T-helper 17 cell (primary cell): ENCODE measurements at regions not wholly inside any gene's neighbourhood (a gene's known extent, or its start where the extent isn't known, plus 50 kb on each side); places are given as distances from the start of the nearest gene placed in this dataset.

Experiments
- ATAC-seq: fragments of 150-1000 bp; cut with Tn5 transposase; 2 replicates; pipeline ENCODE4 v1.10.0; 2021; ENCODE audit warnings: mild to moderate bottlenecking, moderate library complexity
- DNase-seq, 3 donors: peaks; one replicate each; pipeline versions ENCODE4 v3.0.0 to v3.0.0-alpha.2; 2020 to 2021
- H3K9me3 ChIP-seq: one replicate; pipeline ENCODE4 v1.7.0; 2013; ENCODE audit warnings: low read length, mild to moderate bottlenecking; ENCODE audit not compliant: control insufficient read depth, poor library complexity, severe bottlenecking
- H3K27ac Mint-ChIP-seq: one replicate; pipeline ENCODE4 v1.8.0; 2022; ENCODE audit warnings: mild to moderate bottlenecking, moderate library complexity, mixed read lengths
- H3K27me3 Mint-ChIP-seq: one replicate; pipeline ENCODE4 v1.8.0; 2022; ENCODE audit warnings: mixed read lengths
- H3K36me3 Mint-ChIP-seq: one replicate; pipeline ENCODE4 v1.8.0; 2022; ENCODE audit warnings: low read depth, mixed read lengths
- H3K4me1 Mint-ChIP-seq: one replicate; pipeline ENCODE4 v1.8.0; 2022; ENCODE audit warnings: mild to moderate bottlenecking, mixed read lengths
- H3K4me3 Mint-ChIP-seq: one replicate; pipeline ENCODE4 v1.8.0; 2022; ENCODE audit warnings: mild to moderate bottlenecking, moderate library complexity, mixed read lengths

DNA sequence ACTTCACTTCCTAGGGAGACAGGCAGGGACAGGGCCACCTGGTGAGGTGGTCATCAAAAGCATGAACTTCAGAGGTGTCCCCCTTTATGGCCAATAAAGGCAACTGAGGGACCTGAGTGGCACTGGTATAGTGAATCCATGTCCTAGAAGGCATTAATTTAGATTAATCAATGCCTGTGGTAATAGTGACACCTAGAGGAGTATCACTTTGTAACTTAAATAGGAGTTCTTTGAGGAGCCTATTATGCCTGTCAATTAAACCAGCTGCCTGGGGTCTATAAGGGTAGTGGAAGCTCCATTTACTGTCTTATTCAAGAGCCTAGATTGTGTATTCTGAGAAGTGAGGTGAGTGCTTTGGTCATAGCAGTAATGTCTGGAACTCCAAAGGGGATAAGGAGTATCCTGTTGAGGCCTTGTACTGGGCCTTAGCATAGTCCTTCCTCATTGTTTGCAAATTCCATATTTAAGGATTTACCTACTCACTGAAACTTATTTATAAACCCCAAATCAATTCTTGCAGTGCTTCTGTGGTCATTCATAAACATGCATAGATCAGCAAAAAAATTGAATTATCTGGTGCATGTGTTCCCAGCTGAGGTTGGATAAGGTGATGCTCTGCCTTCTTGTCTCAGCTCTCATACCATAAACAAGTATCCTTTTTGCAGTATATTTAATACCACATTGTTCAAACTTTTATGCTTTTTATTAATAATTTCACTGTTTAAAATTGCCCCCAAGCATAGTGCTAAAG, 213.8 kb upstream of the RADX start:
- no peak for ATAC-seq
- no peak for DNase-seq
- Mint-ChIP-seq H3K4me3 (no peak overlapping the region), H3K27me3 (no peaks in the 10 kb centered on the region), H3K27ac (no peak overlapping the region), H3K36me3 (no peaks in the 10 kb centered on the region), H3K4me1 (no peaks in the 10 kb centered on the region)
- H3K9me3 ChIP-seq = no peaks in the 10 kb centered on the region

DNA sequence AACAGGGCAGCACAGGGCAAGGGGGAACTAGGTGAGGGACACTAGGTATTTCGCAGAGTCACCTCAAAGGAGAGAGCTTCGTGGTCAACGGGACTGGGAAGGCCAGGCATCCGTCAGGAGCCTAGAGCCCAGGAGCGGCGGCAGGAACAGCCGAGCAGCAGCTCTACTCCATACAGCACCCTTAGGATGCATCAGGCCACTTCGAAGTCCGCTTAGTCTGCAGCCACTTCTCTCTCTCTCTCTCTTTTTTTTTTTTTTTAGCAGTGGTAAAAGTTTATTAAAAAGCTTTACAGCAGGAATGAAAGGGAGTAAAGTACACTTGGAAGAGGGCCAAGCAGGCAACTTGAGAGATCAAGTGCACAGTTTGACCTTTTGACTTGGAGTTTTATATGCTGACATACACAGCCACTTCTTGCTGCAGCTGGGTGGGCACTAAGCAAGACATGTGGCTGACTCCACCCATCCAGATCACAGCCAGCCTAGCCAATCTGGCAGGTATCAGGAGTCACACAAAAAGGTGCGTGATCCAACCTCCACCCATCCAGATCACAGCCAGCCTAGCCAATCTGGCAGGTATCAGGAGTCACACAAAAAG, 209.7 kb upstream of the RADX start:
- Mint-ChIP-seq H3K4me1 (no peaks in the 10 kb centered on the region), H3K27ac (no peak overlapping the region), H3K36me3 (no peaks in the 10 kb centered on the region), H3K27me3 (no peaks in the 10 kb centered on the region), H3K4me3 (no peak overlapping the region)
- H3K9me3 ChIP-seq = no peaks in the 10 kb centered on the region
- DNase-seq = no peak
- no peak for ATAC-seq

GRCh38 chrX:106404512-106404911, 207.3 kb upstream of the RADX start:
- H3K36me3 Mint-ChIP-seq = no peaks in the 10 kb centered on the region
- ATAC-seq = no peak
- H3K4me1 Mint-ChIP-seq = no peaks in the 10 kb centered on the region
- no peaks in the 10 kb centered on the region for H3K27me3 Mint-ChIP-seq
- no peak for DNase-seq
- no peak overlapping the region for H3K27ac Mint-ChIP-seq
- H3K4me3 Mint-ChIP-seq = no peak overlapping the region
- H3K9me3 ChIP-seq = no peaks in the 10 kb centered on the region

DNA sequence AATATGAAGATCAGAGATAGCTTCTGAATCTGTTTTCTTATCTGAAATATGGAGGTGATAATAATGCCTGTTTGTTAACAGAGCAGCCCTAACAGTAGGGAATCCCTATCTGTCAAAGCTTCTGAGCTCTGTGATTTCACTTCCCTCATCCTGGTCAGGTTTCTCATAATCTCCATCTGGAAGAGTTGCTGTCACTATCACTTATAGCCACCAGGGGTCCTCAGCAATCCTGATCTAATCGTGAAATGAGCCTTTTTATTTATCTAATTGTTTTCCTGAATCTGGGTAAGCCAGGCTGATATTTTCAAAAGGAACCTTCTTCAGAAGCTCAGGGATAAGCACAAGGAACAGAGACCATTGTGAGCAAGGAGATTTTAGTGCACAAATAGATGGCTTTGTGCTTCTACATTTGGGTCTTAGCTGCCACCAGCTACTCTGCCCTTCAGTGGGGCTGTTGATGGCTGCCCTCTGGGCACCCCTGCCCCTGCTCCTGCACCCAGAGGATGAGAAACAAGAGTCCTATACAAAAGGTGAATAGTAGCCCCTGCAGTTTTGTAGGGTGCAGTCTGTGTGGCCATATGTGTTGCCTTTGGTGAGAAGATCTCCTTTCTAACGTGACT, 196.4 kb upstream of the RADX start:
- no peaks in the 10 kb centered on the region for H3K9me3 ChIP-seq
- Mint-ChIP-seq H3K27ac (no peak overlapping the region), H3K4me3 (no peak overlapping the region), H3K27me3 (no peaks in the 10 kb centered on the region), H3K4me1 (no peaks in the 10 kb centered on the region), H3K36me3 (no peaks in the 10 kb centered on the region)
- DNase-seq (no peak), ATAC-seq (no peak)

DNA sequence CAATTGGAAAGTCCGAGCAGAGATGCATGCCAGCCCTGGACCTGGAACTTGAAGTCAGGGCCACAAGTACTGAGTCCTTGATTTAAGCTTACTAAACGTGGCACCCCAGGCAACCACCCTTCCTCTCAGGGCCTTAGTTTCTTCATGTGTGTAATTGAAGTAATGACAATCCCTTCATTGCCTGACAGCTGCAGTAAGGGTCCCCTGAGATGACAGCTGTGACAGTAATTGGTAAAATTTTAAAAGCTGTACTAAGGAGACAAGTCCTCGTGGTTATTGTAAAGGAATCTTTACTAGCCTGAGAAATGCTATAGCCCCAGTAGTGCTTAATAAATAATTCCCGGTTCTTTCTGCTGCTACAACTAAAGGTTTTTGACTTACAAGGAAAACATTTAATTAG, 175.1 kb upstream of the RADX start:
- no peaks in the 10 kb centered on the region for H3K9me3 ChIP-seq
- no peak for DNase-seq
- H3K27ac Mint-ChIP-seq = no peak overlapping the region
- no peak for ATAC-seq
- no peaks in the 10 kb centered on the region for H3K4me1 Mint-ChIP-seq
- H3K4me3 Mint-ChIP-seq = no peak overlapping the region
- H3K27me3 Mint-ChIP-seq = no peaks in the 10 kb centered on the region
- H3K36me3 Mint-ChIP-seq = no peaks in the 10 kb centered on the region

DNA sequence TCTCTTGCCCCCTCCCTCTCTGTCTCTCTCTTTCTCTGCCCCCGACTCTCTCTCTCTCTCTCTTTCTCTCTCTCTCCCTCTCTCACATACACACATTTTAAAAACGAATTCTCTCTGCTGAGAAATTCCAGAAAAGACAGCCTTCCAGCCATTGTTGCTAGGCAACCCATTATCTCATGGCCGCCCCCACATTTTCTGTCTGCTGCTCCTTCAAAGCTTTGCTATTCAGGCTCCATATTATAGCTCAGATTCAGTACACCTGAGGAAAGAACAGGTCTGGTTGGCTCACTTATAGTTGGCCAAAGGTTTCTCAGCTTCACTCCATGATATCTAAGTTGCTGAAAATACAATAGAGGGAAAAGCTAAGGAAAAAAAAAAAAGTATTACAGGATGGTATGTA, 174.4 kb upstream of the RADX start:
- Mint-ChIP-seq H3K27ac (no peak overlapping the region), H3K27me3 (no peaks in the 10 kb centered on the region), H3K36me3 (no peaks in the 10 kb centered on the region), H3K4me1 (no peaks in the 10 kb centered on the region), H3K4me3 (no peak overlapping the region)
- H3K9me3 ChIP-seq = no peaks in the 10 kb centered on the region
- no peak for ATAC-seq
- DNase-seq = no peak

GRCh38 chrX:106450405-106450804, 161.4 kb upstream of the RADX start:
- ATAC-seq = no peak
- H3K9me3 ChIP-seq = no peaks in the 10 kb centered on the region
- no peak overlapping the region for H3K4me3 Mint-ChIP-seq
- H3K4me1 Mint-ChIP-seq = peaks cover 4% of the 10 kb centered on the region
- no peak for DNase-seq
- H3K27ac Mint-ChIP-seq = no peak overlapping the region
- no peaks in the 10 kb centered on the region for H3K36me3 Mint-ChIP-seq
- no peaks in the 10 kb centered on the region for H3K27me3 Mint-ChIP-seq

- H3K27me3 Mint-ChIP-seq = no peaks in the 10 kb centered on the region
- H3K36me3 Mint-ChIP-seq = no peaks in the 10 kb centered on the region
- no peak overlapping the region for H3K4me3 Mint-ChIP-seq
- no peak overlapping the region for H3K27ac Mint-ChIP-seq
- DNase-seq = no peak
- no peak for ATAC-seq
- peaks cover 4% of the 10 kb centered on the region for H3K4me1 Mint-ChIP-seq
- H3K9me3 ChIP-seq = no peaks in the 10 kb centered on the region
Measured at GRCh38 chrX:106451933-106452332, 159.8 kb upstream of the RADX start.

- H3K36me3 Mint-ChIP-seq = no peaks in the 10 kb centered on the region
- H3K27me3 Mint-ChIP-seq = no peaks in the 10 kb centered on the region
- ATAC-seq = no peak
Measured at GRCh38 chrX:106454991-106455390, 156.8 kb upstream of the RADX start.

DNA sequence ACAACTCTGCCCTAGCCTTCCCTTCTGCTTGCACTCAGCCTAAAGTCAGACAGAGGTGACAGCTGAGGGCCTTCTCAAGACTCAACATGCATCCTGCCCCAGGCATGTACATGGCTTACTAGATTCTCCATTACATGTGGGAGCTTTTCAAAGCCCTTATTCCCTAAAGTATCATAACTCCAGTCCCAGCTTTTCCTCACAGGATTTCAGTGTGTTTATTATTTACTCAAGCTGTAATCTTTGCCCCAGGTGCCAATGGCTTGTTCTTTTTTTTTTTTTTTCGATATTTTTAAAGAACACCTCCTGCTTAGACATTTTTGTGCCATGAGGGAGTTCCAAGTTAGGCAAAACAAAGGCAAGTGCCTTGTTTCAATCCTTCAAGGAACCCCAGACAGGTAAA, 154.0 kb upstream of the RADX start:
- no peak for DNase-seq
- ATAC-seq = no peak
- Mint-ChIP-seq H3K27me3 (no peaks in the 10 kb centered on the region), H3K4me3 (no peak overlapping the region), H3K4me1 (peaks cover 4% of the 10 kb centered on the region), H3K36me3 (no peaks in the 10 kb centered on the region), H3K27ac (no peak overlapping the region)
- H3K9me3 ChIP-seq = no peaks in the 10 kb centered on the region

More at GRCh38 chrX:106454991-106455390, 156.8 kb upstream of the RADX start:
- DNase-seq = no peak
- H3K4me1 Mint-ChIP-seq = peaks cover 4% of the 10 kb centered on the region
- no peaks in the 10 kb centered on the region for H3K9me3 ChIP-seq
- no peak overlapping the region for H3K4me3 Mint-ChIP-seq
- H3K27ac Mint-ChIP-seq = no peak overlapping the region

DNA sequence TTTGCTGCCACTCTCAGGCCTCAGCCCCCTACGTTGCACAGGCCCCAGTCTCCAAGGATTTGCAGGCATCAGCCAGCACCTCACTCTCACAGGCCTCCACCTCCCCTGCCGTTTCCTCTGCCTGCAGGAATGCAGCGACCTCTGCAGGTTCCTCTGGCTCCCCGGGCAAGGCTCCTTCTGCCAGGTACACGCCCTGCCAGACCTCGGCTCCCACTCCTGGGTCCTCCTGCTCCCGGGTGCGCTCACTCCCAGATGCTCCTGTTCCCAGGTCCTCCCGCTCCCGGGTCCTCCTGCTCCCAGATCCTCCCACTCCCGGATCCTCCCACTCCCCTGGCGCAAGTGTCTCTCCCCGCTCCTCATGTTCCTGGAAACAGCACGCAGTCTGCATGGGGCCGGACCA, 144.4 kb upstream of the RADX start:
- H3K27me3 Mint-ChIP-seq = no peaks in the 10 kb centered on the region
- DNase-seq = no peak
- H3K27ac Mint-ChIP-seq = no peak overlapping the region
- H3K4me3 Mint-ChIP-seq = no peak overlapping the region
- peaks cover 2% of the 10 kb centered on the region for H3K4me1 Mint-ChIP-seq
- ATAC-seq = no peak
- no peaks in the 10 kb centered on the region for H3K9me3 ChIP-seq
- no peaks in the 10 kb centered on the region for H3K36me3 Mint-ChIP-seq

DNA sequence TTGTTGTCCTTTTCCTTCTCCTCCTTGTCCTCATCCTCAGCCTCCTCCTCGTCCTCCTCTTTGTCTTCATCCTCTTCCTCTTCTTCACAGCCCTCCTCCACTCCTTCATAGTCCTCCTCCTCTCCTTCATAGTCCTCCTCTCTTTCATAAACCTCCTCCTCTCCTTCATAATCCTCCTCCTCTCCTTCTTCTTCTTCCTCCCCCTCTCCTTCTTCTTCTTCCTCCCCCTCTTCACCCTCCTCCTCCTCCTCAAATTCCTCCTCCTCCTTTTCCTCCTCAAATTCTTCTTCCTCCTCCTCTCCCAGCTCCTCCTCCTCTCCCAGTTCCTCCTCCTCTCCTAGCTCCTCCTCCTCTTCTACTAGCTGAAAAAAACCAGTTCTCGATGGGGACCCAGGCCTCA, 143.8 kb upstream of the RADX start:
- ATAC-seq = no peak
- no peak overlapping the region for H3K27ac Mint-ChIP-seq
- no peak overlapping the region for H3K4me3 Mint-ChIP-seq

GRCh38 chrX:106468433-106468832, 143.3 kb upstream of the RADX start:
- Mint-ChIP-seq H3K4me1 (peaks cover 2% of the 10 kb centered on the region), H3K4me3 (no peak overlapping the region)

More for the DNA sequence above, 143.8 kb upstream of the RADX start:
- no peaks in the 10 kb centered on the region for H3K27me3 Mint-ChIP-seq
- no peak for DNase-seq
- H3K9me3 ChIP-seq = no peaks in the 10 kb centered on the region
- H3K4me1 Mint-ChIP-seq = peaks cover 2% of the 10 kb centered on the region
- H3K36me3 Mint-ChIP-seq = no peaks in the 10 kb centered on the region

DNA sequence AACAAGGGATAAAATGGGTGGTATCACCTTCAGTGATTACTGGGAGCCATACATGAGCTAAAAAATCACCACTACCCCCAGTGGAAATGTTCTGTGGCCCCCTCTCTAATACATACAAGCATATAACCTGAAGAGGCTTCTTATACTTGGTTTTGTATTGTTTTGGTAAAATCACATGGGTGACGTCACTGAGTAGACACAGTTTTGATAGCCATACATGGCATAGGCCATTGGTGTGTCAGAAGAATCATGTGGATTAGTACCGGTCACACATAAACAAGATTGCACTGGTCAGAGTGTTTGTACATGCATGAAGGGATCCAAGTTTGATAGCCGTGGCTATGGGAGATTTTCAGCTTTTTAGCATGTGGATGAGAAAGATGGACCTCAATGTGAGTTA, 131.9 kb upstream of the RADX start:
- H3K27ac Mint-ChIP-seq = no peak overlapping the region
- H3K9me3 ChIP-seq = no peaks in the 10 kb centered on the region
- peaks cover 10% of the 10 kb centered on the region for H3K4me1 Mint-ChIP-seq
- ATAC-seq = no peak
- H3K27me3 Mint-ChIP-seq = no peaks in the 10 kb centered on the region
- H3K36me3 Mint-ChIP-seq = no peaks in the 10 kb centered on the region
- DNase-seq = no peak
- no peak overlapping the region for H3K4me3 Mint-ChIP-seq

More at GRCh38 chrX:106468433-106468832, 143.3 kb upstream of the RADX start:
- ATAC-seq = no peak
- Mint-ChIP-seq H3K27me3 (no peaks in the 10 kb centered on the region), H3K27ac (no peak overlapping the region), H3K36me3 (no peaks in the 10 kb centered on the region)
- H3K9me3 ChIP-seq = no peaks in the 10 kb centered on the region
- no peak for DNase-seq
